Gastrocnemius medialis (tissue), 4 donors: ENCODE measurements at regions not wholly inside any gene's neighbourhood (a gene's known extent, or its start where the extent isn't known, plus 50 kb on each side); places are given as distances from the start of the nearest gene placed in this dataset.
"Not testable (repeated sequence)": the region's sequence is repeated elsewhere in the genome, so short reads cannot be mapped to it uniquely, and the experiment has no call there.

Source experiments
- CTCF ChIP-seq, 5 experiments: fragments of 450-650 bp in 3 of 5; fragments of 200-600 bp in 2 of 5; sonication (generic) in 2 of 5; IDR thresholded peaks in 4 of 5; conservative IDR thresholded peaks in 1 of 5; 1 replicate in 4 of 5; 2 replicates in 1 of 5; pipeline ENCODE4 v1.5.1; 2016 to 2019; ENCODE audit warnings: antibody characterized with exemption in 5 of 5, mild to moderate bottlenecking in 3 of 5, moderate library complexity in 3 of 5
- POLR2A ChIP-seq, 2 donors: fragments of 450-650 bp; IDR thresholded peaks; one replicate each; pipeline ENCODE4 v1.6.1; 2017; ENCODE audit warnings: antibody characterized with exemption in 2 of 2, mild to moderate bottlenecking in 2 of 2, moderate library complexity in 2 of 2

GRCh38 chr12:90792718-90793117 lies 162.3 kb downstream of the CCER1 start:
- not testable (repeated sequence) for TF ChIP-seq POLR2A (IDR thresholded peaks at IDR 0.05); CTCF (IDR thresholded peaks at IDR 0.05 in 4 of 5, conservative IDR thresholded peaks at IDR 0.05 in 1 of 5)
